Body of pancreas (tissue), 4 donors: ENCODE measurements at regions not wholly inside any gene's neighbourhood (a gene's known extent, or its start where the extent isn't known, plus 50 kb on each side); places are given as distances from the start of the nearest gene placed in this dataset.

Source experiments
- POLR2A ChIP-seq, 3 donors: fragments of 450-650 bp; IDR thresholded peaks; one replicate each; pipeline ENCODE4 v1.6.1; 2016; ENCODE audit warnings: antibody characterized with exemption in 3 of 3, mild to moderate bottlenecking in 2 of 3
- TF ChIP-seq, protein P1 (sequence below), 7 experiments: fragments of 450-650 bp in 4 of 7; fragments of 200-600 bp in 3 of 7; sonication (generic) in 3 of 7; IDR thresholded peaks; one replicate each; pipeline ENCODE4 v1.5.1; 2016 to 2019; ENCODE audit warnings: antibody characterized with exemption in 7 of 7

- TF ChIP-seq, protein P1, sequence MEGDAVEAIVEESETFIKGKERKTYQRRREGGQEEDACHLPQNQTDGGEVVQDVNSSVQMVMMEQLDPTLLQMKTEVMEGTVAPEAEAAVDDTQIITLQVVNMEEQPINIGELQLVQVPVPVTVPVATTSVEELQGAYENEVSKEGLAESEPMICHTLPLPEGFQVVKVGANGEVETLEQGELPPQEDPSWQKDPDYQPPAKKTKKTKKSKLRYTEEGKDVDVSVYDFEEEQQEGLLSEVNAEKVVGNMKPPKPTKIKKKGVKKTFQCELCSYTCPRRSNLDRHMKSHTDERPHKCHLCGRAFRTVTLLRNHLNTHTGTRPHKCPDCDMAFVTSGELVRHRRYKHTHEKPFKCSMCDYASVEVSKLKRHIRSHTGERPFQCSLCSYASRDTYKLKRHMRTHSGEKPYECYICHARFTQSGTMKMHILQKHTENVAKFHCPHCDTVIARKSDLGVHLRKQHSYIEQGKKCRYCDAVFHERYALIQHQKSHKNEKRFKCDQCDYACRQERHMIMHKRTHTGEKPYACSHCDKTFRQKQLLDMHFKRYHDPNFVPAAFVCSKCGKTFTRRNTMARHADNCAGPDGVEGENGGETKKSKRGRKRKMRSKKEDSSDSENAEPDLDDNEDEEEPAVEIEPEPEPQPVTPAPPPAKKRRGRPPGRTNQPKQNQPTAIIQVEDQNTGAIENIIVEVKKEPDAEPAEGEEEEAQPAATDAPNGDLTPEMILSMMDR (IDR thresholded peaks at IDR 0.05): no peak
- TF ChIP-seq POLR2A (IDR thresholded peaks at IDR 0.05): no peak
Measured at GRCh38 chr6:141824350-141824749, 308.4 kb upstream of the GJE1 start.
